ENCODE measurements at regions not wholly inside any gene's neighbourhood (a gene's known extent, or its start where the extent isn't known, plus 50 kb on each side); places are given as distances from the start of the nearest gene placed in this dataset.

DNA sequence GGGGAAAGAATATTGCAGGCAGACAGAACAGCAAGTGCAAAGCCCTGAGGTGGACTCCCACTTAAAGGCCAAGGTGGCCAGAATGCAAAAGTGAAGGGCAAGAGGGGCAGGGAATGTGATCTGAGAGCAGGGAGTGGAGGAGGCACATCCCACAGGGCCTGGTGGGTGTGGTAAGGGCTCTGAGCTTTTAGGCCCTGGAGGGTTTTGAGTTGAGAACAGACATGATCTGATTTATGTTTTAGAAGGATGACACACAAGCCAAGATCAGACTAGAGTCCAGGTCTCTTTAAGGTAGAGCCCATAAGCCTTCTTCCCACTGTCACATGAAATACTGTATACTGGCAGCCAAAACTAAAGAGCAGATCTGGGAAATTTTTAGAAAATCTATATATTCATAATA lies 162.5 kb downstream of the SLC38A4 start:
- H3K9me3 ChIP-seq, result no peaks in the 10 kb centered on the region
- TF ChIP-seq POLR2A (IDR thresholded peaks at IDR 0.05) (no peak), POLR2AphosphoS5 (IDR thresholded peaks at IDR 0.05) (no peak)
- DNase-seq (ENCODE audit: low spot score), result no peak
- H3K36me3 ChIP-seq, result no peaks in the 10 kb centered on the region
- intact Hi-C loops (cut with DNase I), result loop anchor here (5.0 to 10.0 kb wide), 2 partner anchors 399 to 516 kb away; partner anchors contain the start of gene SLC38A1
- H3K4me1 ChIP-seq (replicated peaks), result no peaks in the 10 kb centered on the region
- no peak overlapping the region for H3K4me3 ChIP-seq
- H3K27ac ChIP-seq, result no peak overlapping the region
- H3K27me3 ChIP-seq (replicated peaks; ENCODE audit: insufficient read depth), result no peaks in the 10 kb centered on the region

DNA sequence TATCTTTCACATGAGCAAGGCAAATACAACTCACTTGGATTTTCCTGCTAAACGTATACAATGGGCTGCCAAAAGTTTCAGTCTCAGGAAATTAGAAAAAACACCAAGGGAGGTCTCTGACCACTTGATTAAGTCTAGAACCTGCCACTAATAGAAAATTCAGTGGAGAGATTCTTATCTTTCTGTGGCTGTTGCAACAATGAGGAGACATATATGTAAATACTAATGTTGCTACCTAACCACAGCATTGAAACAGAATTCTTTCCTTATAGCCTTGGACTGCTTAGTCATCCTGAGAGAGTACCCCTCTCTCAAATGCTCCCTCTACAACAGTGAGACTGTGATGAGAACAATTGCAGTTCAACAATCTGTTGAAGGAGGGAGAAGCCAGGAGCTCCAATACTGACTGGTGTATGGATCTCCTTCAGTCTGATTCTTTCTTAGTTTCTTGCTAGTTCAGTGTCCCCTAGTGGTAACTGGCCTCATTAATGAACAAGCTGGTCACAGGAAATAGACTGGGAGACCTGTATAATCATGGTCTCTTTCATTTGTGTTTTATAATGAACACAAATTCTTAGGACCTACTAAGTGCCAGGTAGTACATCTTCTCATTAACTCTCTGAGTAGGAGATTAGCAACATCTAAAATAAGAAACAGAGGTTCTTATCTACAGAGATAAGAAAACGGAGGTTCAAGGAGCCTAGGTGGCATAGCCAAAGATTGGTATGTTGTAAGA lies 164.5 kb downstream of the SLC38A4 start:
- intact Hi-C loops (cut with DNase I), result loop anchor here (2.0 to 10.0 kb wide), 3 partner anchors 288 to 514 kb away; partner anchors contain the start of genes SLC38A1 and SLC38A2
- DNase-seq (ENCODE audit: low spot score), result peak; percentile 33
- no peaks in the 10 kb centered on the region for H3K36me3 ChIP-seq
- 62% methylated on average over 2 of the region's 2 CpGs for WGBS
- peak overlapping the region in 1 of 2 donors; percentile 1 for H3K27ac ChIP-seq
- no peaks in the 10 kb centered on the region for H3K4me1 ChIP-seq (replicated peaks)
- H3K9me3 ChIP-seq, result no peaks in the 10 kb centered on the region
- H3K27me3 ChIP-seq (replicated peaks; ENCODE audit: insufficient read depth), result no peaks in the 10 kb centered on the region
- no peak for TF ChIP-seq POLR2A (IDR thresholded peaks at IDR 0.05)
- peak; percentile 42 for TF ChIP-seq POLR2AphosphoS5 (IDR thresholded peaks at IDR 0.05)
- TF ChIP-seq CTCF (IDR thresholded peaks at IDR 0.05), result peak in 3 of 4 experiments; percentile 72 to 84 (median 78)
- H3K4me3 ChIP-seq, result no peak overlapping the region

DNA sequence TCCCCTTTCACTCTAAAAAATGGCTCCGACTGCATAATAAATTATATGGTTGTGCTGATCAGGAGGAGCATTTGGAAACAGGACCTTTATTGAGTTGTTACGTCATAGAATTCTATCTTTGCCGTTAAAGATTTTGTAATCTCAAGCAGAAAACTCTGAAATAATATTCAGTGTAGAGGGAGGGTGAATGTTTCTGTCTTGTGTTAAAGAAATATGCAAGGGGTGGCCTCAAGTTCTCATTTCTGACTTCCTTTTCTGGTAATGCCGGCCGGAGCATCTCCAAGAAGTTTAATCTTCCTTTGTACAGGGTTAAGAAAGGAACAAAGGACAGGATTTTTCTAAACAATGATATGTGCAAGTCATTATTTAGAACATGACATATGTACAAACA lies 165.1 kb downstream of the SLC38A4 start:
- DNase-seq (ENCODE audit: low spot score), result no peak
- H3K36me3 ChIP-seq, result no peaks in the 10 kb centered on the region
- TF ChIP-seq CTCF (IDR thresholded peaks at IDR 0.05) (no peak), POLR2AphosphoS5 (IDR thresholded peaks at IDR 0.05) (no peak), POLR2A (IDR thresholded peaks at IDR 0.05) (no peak)
- no peaks in the 10 kb centered on the region for H3K9me3 ChIP-seq
- no peaks in the 10 kb centered on the region for H3K4me1 ChIP-seq (replicated peaks)
- H3K27me3 ChIP-seq (replicated peaks; ENCODE audit: insufficient read depth), result no peaks in the 10 kb centered on the region
- intact Hi-C loops (cut with DNase I), result loop anchor here (2.0 to 10.0 kb wide), 3 partner anchors 288 to 513 kb away; partner anchors contain the start of genes SLC38A1 and SLC38A2
- peak overlapping the region in 1 of 2 donors; percentile 1 for H3K27ac ChIP-seq
- H3K4me3 ChIP-seq, result no peak overlapping the region
- WGBS, result 51% methylated on average over 5 of the region's 5 CpGs

DNA sequence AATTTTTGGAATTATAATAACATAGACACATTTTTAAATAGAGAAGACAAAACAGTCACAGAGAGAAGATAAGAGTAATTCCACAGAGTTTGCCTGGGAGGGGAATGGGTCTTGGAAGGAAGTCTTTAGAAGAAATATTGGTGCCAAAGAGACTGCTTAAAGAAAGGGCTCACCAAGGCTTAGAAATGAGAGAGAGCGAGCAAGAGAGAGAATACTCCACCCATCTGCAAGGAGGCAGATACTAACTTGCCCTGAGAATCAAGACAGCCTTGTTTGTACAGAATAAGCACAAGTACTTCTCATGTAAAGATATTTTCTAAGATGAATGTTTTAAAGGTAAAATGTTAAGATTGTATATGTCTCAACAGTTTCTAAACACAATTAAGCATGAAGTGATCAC lies 165.5 kb downstream of the SLC38A4 start:
- H3K4me1 ChIP-seq (replicated peaks), result no peaks in the 10 kb centered on the region
- peak overlapping the region; percentile 1 to 8 for H3K27ac ChIP-seq
- WGBS, result 38% methylated on average over 1 of the region's 1 CpG
- no peaks in the 10 kb centered on the region for H3K27me3 ChIP-seq (replicated peaks; ENCODE audit: insufficient read depth)
- TF ChIP-seq POLR2A (IDR thresholded peaks at IDR 0.05) (no peak), CTCF (IDR thresholded peaks at IDR 0.05) (no peak), POLR2AphosphoS5 (IDR thresholded peaks at IDR 0.05) (no peak)
- no peaks in the 10 kb centered on the region for H3K9me3 ChIP-seq
- no peaks in the 10 kb centered on the region for H3K36me3 ChIP-seq
- no peak overlapping the region for H3K4me3 ChIP-seq
- intact Hi-C loops (cut with DNase I), result loop anchor here (2.0 to 10.0 kb wide), 3 partner anchors 287 to 513 kb away; partner anchors contain the start of genes SLC38A1 and SLC38A2
- no peak for DNase-seq (ENCODE audit: low spot score)

DNA sequence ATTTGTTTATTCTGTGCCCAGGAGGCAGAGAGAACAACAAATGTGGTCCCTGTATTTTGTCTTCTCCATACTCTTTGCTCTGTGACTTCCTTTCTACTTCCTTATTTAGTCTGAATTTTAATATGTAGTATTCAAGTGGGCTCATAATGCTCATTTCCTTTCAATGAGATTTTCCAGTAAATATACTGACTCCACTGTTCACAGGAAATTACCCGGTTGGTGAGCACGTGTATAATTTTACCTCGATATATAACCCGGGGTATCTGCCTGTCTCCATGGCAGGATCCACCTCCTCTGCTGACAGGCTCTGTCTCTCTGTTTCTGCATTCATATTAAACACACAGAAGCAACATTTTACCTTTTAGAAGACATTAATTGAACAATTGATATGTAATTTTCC lies 166.0 kb downstream of the SLC38A4 start:
- 57% methylated on average over 4 of the region's 4 CpGs for WGBS
- TF ChIP-seq CTCF (IDR thresholded peaks at IDR 0.05) (no peak), POLR2AphosphoS5 (IDR thresholded peaks at IDR 0.05) (no peak), POLR2A (IDR thresholded peaks at IDR 0.05) (no peak)
- no peak overlapping the region for H3K4me3 ChIP-seq
- H3K4me1 ChIP-seq (replicated peaks), result no peaks in the 10 kb centered on the region
- H3K9me3 ChIP-seq, result no peaks in the 10 kb centered on the region
- DNase-seq (ENCODE audit: low spot score), result no peak
- intact Hi-C loops (cut with DNase I), result loop anchor here (2.0 to 10.0 kb wide), 4 partner anchors 85 to 513 kb away; partner anchors contain the start of genes SLC38A1 and SLC38A2
- no peaks in the 10 kb centered on the region for H3K27me3 ChIP-seq (replicated peaks; ENCODE audit: insufficient read depth)
- no peaks in the 10 kb centered on the region for H3K36me3 ChIP-seq
- peak overlapping the region; percentile 8 to 20 for H3K27ac ChIP-seq
